ENCODE measurements at regions not wholly inside any gene's neighbourhood (a gene's known extent, or its start where the extent isn't known, plus 50 kb on each side); places are given as distances from the start of the nearest gene placed in this dataset.

DNA sequence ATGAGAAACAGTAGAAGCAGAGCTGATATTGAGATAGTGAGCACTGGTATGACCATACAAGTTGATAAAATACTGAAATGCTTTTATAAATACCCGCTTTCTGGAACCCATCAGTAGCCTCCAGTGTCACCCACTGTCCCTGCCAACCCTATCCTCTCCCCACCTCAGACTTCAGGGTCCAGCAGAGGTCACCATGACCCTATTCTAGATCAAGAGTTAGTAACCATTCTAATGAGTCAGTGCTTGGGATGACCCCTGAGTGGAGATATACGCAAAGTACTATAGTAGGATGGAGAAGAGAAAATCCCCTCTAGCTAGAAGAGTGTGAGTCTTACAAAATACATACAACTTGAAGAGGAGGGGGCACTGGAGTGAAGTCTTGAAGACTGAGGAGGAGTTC, 297.9 kb upstream of the BRINP1 start:
- in situ Hi-C loops (cut with MboI; ENCODE audit: low pct_ligation_motif_present in 1 of 4, low pct_unique_long_range_greater_than_20kb in 1 of 4, low sequenced_read_pairs in 3 of 4) (no loop called here), intact Hi-C loops (cut with DNase I; ENCODE audit: low total_unique reads) (no loop called here)
- no peak overlapping the region for H3K27ac ChIP-seq
- H3K27me3 ChIP-seq = no peaks in the 10 kb centered on the region
- DNase-seq = no peak
- H3K4me3 ChIP-seq = no peak overlapping the region
- 81 to 83% methylated on average over 2 of the region's 2 CpGs for WGBS, 2 donors (ENCODE audit: low coverage in 1 of 2)
- no peaks in the 10 kb centered on the region for H3K9me3 ChIP-seq
- H3K4me1 ChIP-seq = no peaks in the 10 kb centered on the region
- H3K36me3 ChIP-seq = no peaks in the 10 kb centered on the region
- no peak for TF ChIP-seq POLR2A (IDR thresholded peaks at IDR 0.05)
- TF ChIP-seq, protein P1, sequence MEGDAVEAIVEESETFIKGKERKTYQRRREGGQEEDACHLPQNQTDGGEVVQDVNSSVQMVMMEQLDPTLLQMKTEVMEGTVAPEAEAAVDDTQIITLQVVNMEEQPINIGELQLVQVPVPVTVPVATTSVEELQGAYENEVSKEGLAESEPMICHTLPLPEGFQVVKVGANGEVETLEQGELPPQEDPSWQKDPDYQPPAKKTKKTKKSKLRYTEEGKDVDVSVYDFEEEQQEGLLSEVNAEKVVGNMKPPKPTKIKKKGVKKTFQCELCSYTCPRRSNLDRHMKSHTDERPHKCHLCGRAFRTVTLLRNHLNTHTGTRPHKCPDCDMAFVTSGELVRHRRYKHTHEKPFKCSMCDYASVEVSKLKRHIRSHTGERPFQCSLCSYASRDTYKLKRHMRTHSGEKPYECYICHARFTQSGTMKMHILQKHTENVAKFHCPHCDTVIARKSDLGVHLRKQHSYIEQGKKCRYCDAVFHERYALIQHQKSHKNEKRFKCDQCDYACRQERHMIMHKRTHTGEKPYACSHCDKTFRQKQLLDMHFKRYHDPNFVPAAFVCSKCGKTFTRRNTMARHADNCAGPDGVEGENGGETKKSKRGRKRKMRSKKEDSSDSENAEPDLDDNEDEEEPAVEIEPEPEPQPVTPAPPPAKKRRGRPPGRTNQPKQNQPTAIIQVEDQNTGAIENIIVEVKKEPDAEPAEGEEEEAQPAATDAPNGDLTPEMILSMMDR (IDR thresholded peaks at IDR 0.05) = no peak
- TF ChIP-seq EP300 (IDR thresholded peaks at IDR 0.05; ENCODE audit: low read depth) = no peak
- TF ChIP-seq POLR2AphosphoS5 (IDR thresholded peaks at IDR 0.05) = no peak

DNA sequence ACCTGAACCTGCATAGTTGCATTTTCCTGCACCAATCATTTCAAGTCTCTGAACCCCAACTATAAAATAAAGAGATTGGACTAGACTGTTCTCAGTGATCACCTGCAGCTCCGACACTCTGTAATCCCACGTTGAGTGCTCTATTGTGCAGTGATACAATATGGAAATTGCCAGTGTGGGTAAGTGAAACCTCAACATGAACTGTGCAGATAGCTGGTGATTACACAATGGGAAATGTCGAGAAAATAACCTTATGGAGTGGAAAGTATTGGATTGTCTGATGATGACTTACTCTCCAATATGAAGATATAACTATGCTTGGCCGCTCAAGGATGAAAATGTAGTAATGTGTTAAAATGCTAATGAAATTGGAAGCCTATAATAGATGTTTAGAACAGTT, 293.1 kb upstream of the BRINP1 start:
- TF ChIP-seq POLR2A (IDR thresholded peaks at IDR 0.05) (no peak), POLR2AphosphoS5 (IDR thresholded peaks at IDR 0.05) (no peak)
- TF ChIP-seq, protein P1 (IDR thresholded peaks at IDR 0.05) = no peak
- H3K4me3 ChIP-seq = no peak overlapping the region
- no peaks in the 10 kb centered on the region for H3K4me1 ChIP-seq
- 25 to 80% methylated on average over 2 to 4 of the region's 4 CpGs for WGBS, 2 donors (ENCODE audit: low coverage in 1 of 2)
- H3K27me3 ChIP-seq = no peaks in the 10 kb centered on the region
- H3K36me3 ChIP-seq = no peaks in the 10 kb centered on the region
- intact Hi-C loops (cut with DNase I; ENCODE audit: low total_unique reads) (no loop called here), in situ Hi-C loops (cut with MboI; ENCODE audit: low pct_ligation_motif_present in 1 of 4, low pct_unique_long_range_greater_than_20kb in 1 of 4, low sequenced_read_pairs in 3 of 4) (no loop called here)
- DNase-seq = no peak
- no peaks in the 10 kb centered on the region for H3K9me3 ChIP-seq
- no peak overlapping the region for H3K27ac ChIP-seq

DNA sequence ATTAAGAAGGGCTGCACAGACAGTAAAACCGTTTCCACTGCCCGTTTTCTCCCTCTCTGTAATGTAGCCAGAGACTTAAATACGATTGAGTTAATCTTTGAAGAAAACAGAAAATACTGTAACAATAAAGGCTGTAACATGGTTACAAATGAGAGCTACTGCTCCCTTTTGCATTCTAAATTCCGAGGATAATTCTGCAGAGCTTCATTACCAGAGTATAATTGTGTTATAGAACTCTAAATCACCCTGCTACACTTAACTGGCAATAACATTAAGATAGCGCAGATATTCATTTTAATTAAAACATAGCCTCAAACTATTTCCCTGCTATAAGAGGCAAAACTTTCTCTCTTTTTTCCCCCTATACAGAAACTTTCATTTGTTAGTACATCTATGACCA, 283.7 kb upstream of the BRINP1 start:
- DNase-seq = no peak
- no peaks in the 10 kb centered on the region for H3K9me3 ChIP-seq
- no peak overlapping the region for H3K4me3 ChIP-seq
- intact Hi-C loops (cut with DNase I; ENCODE audit: low total_unique reads) (no loop called here), in situ Hi-C loops (cut with MboI; ENCODE audit: low pct_ligation_motif_present in 1 of 4, low pct_unique_long_range_greater_than_20kb in 1 of 4, low sequenced_read_pairs in 3 of 4) (no loop called here)
- no peaks in the 10 kb centered on the region for H3K27me3 ChIP-seq
- no peak overlapping the region for H3K27ac ChIP-seq
- WGBS, 2 donors (ENCODE audit: low coverage in 1 of 2) = 46 to 58% methylated on average over 2 to 5 of the region's 5 CpGs
- H3K4me1 ChIP-seq = no peaks in the 10 kb centered on the region
- H3K36me3 ChIP-seq = no peaks in the 10 kb centered on the region
- TF ChIP-seq EP300 (IDR thresholded peaks at IDR 0.05; ENCODE audit: low read depth) (no peak), POLR2A (IDR thresholded peaks at IDR 0.05) (no peak), POLR2AphosphoS5 (IDR thresholded peaks at IDR 0.05) (no peak)

DNA sequence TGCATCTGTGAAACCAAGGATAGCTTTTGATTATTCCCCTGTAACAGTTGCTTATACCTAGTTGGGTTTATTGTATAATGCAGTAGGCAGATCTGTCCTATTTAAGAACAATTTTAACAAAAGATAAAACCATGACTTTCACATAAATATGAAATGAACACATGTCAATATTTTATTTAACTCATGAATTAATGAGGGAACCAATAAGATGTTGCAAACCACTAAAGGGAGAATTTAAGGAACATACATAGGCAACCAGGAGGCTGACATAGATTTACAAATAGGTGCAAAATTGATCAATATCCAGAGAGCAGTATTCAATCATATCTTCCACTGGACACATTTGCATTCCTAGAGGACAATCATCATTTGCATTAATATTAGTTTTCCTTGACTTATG, 280.0 kb upstream of the BRINP1 start:
- TF ChIP-seq, protein P1 (IDR thresholded peaks at IDR 0.05) = no peak
- no peak for TF ChIP-seq POLR2A (IDR thresholded peaks at IDR 0.05)
- no peaks in the 10 kb centered on the region for H3K36me3 ChIP-seq

DNA sequence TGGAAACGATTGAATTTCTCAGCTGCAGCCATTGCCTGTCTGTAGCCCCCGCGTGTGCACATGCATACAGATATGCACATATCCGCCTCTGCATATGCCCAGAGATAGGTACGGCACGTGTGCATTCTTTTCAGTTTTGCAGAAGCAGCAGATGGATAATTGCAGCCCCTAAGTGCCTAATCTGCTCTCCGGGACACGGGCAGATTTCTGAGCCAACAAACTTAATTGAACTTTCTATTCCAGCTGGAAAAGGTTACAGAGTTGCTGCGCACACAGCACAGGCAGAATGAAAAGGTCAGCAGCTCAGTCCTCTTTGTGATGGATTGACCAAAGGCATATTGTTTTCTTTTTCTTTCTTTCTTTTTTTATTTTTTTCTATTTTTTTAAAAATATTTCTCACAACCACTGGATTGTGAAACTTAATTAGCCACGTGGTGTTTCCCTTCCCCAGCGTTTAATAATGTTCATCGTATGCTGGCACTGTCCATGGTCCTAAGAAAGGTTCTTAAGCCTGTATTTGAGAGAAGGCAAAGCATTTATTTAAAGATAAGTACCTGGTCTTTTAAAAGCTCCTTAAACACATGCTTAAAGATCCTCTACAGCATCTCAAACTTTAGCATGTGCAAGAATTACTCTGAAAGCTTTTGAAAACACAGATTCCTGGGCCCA, 270.2 kb upstream of the BRINP1 start:
- no peak for DNase-seq
- H3K36me3 ChIP-seq = no peaks in the 10 kb centered on the region
- in situ Hi-C loops (cut with MboI; ENCODE audit: low pct_ligation_motif_present in 1 of 4, low pct_unique_long_range_greater_than_20kb in 1 of 4, low sequenced_read_pairs in 3 of 4) (no loop called here), intact Hi-C loops (cut with DNase I; ENCODE audit: low total_unique reads) (no loop called here)
- no peaks in the 10 kb centered on the region for H3K27me3 ChIP-seq
- no peaks in the 10 kb centered on the region for H3K9me3 ChIP-seq
- H3K4me1 ChIP-seq = no peaks in the 10 kb centered on the region
- WGBS, 2 donors (ENCODE audit: low coverage in 1 of 2) = 25 to 65% methylated on average over 3 to 12 of the region's 12 CpGs
- TF ChIP-seq POLR2AphosphoS5 (IDR thresholded peaks at IDR 0.05) (no peak), EP300 (IDR thresholded peaks at IDR 0.05; ENCODE audit: low read depth) (no peak), POLR2A (IDR thresholded peaks at IDR 0.05) (no peak)
- TF ChIP-seq, protein P1 (IDR thresholded peaks at IDR 0.05) = no peak
- no peak overlapping the region for H3K4me3 ChIP-seq
- no peak overlapping the region for H3K27ac ChIP-seq

More for the DNA sequence above, 280.0 kb upstream of the BRINP1 start:
- no peak overlapping the region for H3K4me3 ChIP-seq
- no peaks in the 10 kb centered on the region for H3K27me3 ChIP-seq
- in situ Hi-C loops (cut with MboI; ENCODE audit: low pct_ligation_motif_present in 1 of 4, low pct_unique_long_range_greater_than_20kb in 1 of 4, low sequenced_read_pairs in 3 of 4) = no loop called here
- intact Hi-C loops (cut with DNase I; ENCODE audit: low total_unique reads) = no loop called here
- no peak overlapping the region for H3K27ac ChIP-seq
- no peaks in the 10 kb centered on the region for H3K4me1 ChIP-seq
- H3K9me3 ChIP-seq = no peaks in the 10 kb centered on the region
- no peak for DNase-seq
